ENCODE measurements at regions not wholly inside any gene's neighbourhood (a gene's known extent, or its start where the extent isn't known, plus 50 kb on each side); places are given as distances from the start of the nearest gene placed in this dataset.
A peak's percentile ranks its signal among the peaks of the same experiment; 100 is the strongest.

GRCh38 chr2:224134003-224134734, 95.1 kb upstream of the SERPINE2 start:
- FAIRE-seq (no peak), DNase-seq (ENCODE audit: low read depth) (peak; percentile 48)
- peaks cover 4% of the 10 kb centered on the region for H3K9me3 Mint-ChIP-seq (ENCODE audit: unreplicated experiment)

GRCh38 chr2:224133387-224133786, 94.3 kb upstream of the SERPINE2 start:
- no peaks in the 10 kb centered on the region for H3K36me3 Mint-ChIP-seq (ENCODE audit: low read depth, unreplicated experiment)
- no peaks in the 10 kb centered on the region for H3K9me3 ChIP-seq (ENCODE audit: insufficient read depth, low read depth, low read length)
- H3K4me3 ChIP-seq (ENCODE audit: insufficient read depth, low read depth, low read length), result no peak overlapping the region
- no peaks in the 10 kb centered on the region for H3K27me3 Mint-ChIP-seq (ENCODE audit: low read depth, unreplicated experiment)
- no peak for DNase-seq (ENCODE audit: low read depth)
- H3K4me3 Mint-ChIP-seq (ENCODE audit: unreplicated experiment), result no peak overlapping the region
- peaks cover 2% of the 10 kb centered on the region for H3K9me3 Mint-ChIP-seq (ENCODE audit: unreplicated experiment)
- no peaks in the 10 kb centered on the region for H3K79me2 ChIP-seq (ENCODE audit: insufficient read depth, low read length)
- H3K27ac Mint-ChIP-seq (ENCODE audit: unreplicated experiment), result no peak overlapping the region
- H3K4me1 ChIP-seq (ENCODE audit: insufficient read depth, low read length), result no peaks in the 10 kb centered on the region
- H3K36me3 ChIP-seq (ENCODE audit: insufficient read depth, low read length), result no peaks in the 10 kb centered on the region
- H3K4me2 ChIP-seq (ENCODE audit: low read length), result no peak overlapping the region
- FAIRE-seq, result no peak
- no peak for TF ChIP-seq CTCF (IDR thresholded peaks at IDR 0.05; ENCODE audit: insufficient read depth, low read depth, low read length)
- no peak for TF ChIP-seq EZH2 (IDR thresholded peaks at IDR 0.05; ENCODE audit: insufficient read depth, low read length)
- no peak overlapping the region for H2AFZ ChIP-seq (ENCODE audit: low read depth, low read length)
- no peak overlapping the region for H3K27ac ChIP-seq (ENCODE audit: low read depth, low read length)
- H4K20me1 ChIP-seq (ENCODE audit: insufficient read depth, low read length), result no peaks in the 10 kb centered on the region
- no peak overlapping the region for H3K9ac ChIP-seq (ENCODE audit: low read length)
- no peaks in the 10 kb centered on the region for H3K27me3 ChIP-seq (ENCODE audit: insufficient read depth, low read length)
- peaks cover 2% of the 10 kb centered on the region for H3K4me1 Mint-ChIP-seq (ENCODE audit: low read depth, unreplicated experiment)

More at GRCh38 chr2:224134003-224134734, 95.1 kb upstream of the SERPINE2 start:
- H3K4me1 Mint-ChIP-seq (ENCODE audit: low read depth, unreplicated experiment), result no peaks in the 10 kb centered on the region
- Histone ChIP-seq H3K27me3 (ENCODE audit: insufficient read depth, low read length) (no peaks in the 10 kb centered on the region), H3K79me2 (ENCODE audit: insufficient read depth, low read length) (no peaks in the 10 kb centered on the region), H3K4me1 (ENCODE audit: insufficient read depth, low read length) (no peaks in the 10 kb centered on the region), H3K27ac (ENCODE audit: low read depth, low read length) (no peak overlapping the region), H3K9ac (ENCODE audit: low read length) (no peak overlapping the region), H3K9me3 (ENCODE audit: insufficient read depth, low read depth, low read length) (no peaks in the 10 kb centered on the region), H2AFZ (ENCODE audit: low read depth, low read length) (no peak overlapping the region), H3K36me3 (ENCODE audit: insufficient read depth, low read length) (no peaks in the 10 kb centered on the region), H3K4me2 (ENCODE audit: low read length) (no peak overlapping the region), H3K4me3 (ENCODE audit: insufficient read depth, low read depth, low read length) (no peak overlapping the region), H4K20me1 (ENCODE audit: insufficient read depth, low read length) (no peaks in the 10 kb centered on the region)
- H3K36me3 Mint-ChIP-seq (ENCODE audit: low read depth, unreplicated experiment), result no peaks in the 10 kb centered on the region
- TF ChIP-seq CTCF (IDR thresholded peaks at IDR 0.05; ENCODE audit: insufficient read depth, low read depth, low read length), result no peak
- TF ChIP-seq EZH2 (IDR thresholded peaks at IDR 0.05; ENCODE audit: insufficient read depth, low read length), result no peak
- H3K27me3 Mint-ChIP-seq (ENCODE audit: low read depth, unreplicated experiment), result no peaks in the 10 kb centered on the region
- H3K27ac Mint-ChIP-seq (ENCODE audit: unreplicated experiment), result no peak overlapping the region
- no peak overlapping the region for H3K4me3 Mint-ChIP-seq (ENCODE audit: unreplicated experiment)

- H3K36me3 ChIP-seq (ENCODE audit: insufficient read depth, low read length), result no peaks in the 10 kb centered on the region
- Mint-ChIP-seq H3K4me3 (ENCODE audit: unreplicated experiment) (no peak overlapping the region), H3K9me3 (ENCODE audit: unreplicated experiment) (peaks cover 11% of the 10 kb centered on the region), H3K27ac (ENCODE audit: unreplicated experiment) (no peak overlapping the region), H3K4me1 (ENCODE audit: low read depth, unreplicated experiment) (peaks cover 15% of the 10 kb centered on the region), H3K36me3 (ENCODE audit: low read depth, unreplicated experiment) (no peaks in the 10 kb centered on the region), H3K27me3 (ENCODE audit: low read depth, unreplicated experiment) (no peaks in the 10 kb centered on the region)
- TF ChIP-seq CTCF (IDR thresholded peaks at IDR 0.05; ENCODE audit: insufficient read depth, low read depth, low read length), result no peak
- H3K9me3 ChIP-seq (ENCODE audit: insufficient read depth, low read depth, low read length), result no peaks in the 10 kb centered on the region
- H2AFZ ChIP-seq (ENCODE audit: low read depth, low read length), result no peak overlapping the region
- FAIRE-seq, result peak; percentile 75
- H3K4me3 ChIP-seq (ENCODE audit: insufficient read depth, low read depth, low read length), result no peak overlapping the region
- H3K9ac ChIP-seq (ENCODE audit: low read length), result no peak overlapping the region
- H3K27ac ChIP-seq (ENCODE audit: low read depth, low read length), result no peak overlapping the region
- H3K4me1 ChIP-seq (ENCODE audit: insufficient read depth, low read length), result no peaks in the 10 kb centered on the region
- no peaks in the 10 kb centered on the region for H3K79me2 ChIP-seq (ENCODE audit: insufficient read depth, low read length)
- no peaks in the 10 kb centered on the region for H4K20me1 ChIP-seq (ENCODE audit: insufficient read depth, low read length)
- H3K27me3 ChIP-seq (ENCODE audit: insufficient read depth, low read length), result no peaks in the 10 kb centered on the region
- H3K4me2 ChIP-seq (ENCODE audit: low read length), result no peak overlapping the region
- peak; percentile 72 for DNase-seq (ENCODE audit: low read depth)
These were observed 88.9 kb upstream of the SERPINE2 start for GRCh38 chr2:224127871-224128501.

Data from astrocyte (in vitro differentiated cells and primary cell).